Stimulated activated CD8-positive, alpha-beta memory T cell treated with anti-CD3 and anti-CD28 coated beads, Interleukin-4, amount 100 ng/mL, for 24 hours (primary cell): ENCODE measurements at regions not wholly inside any gene's neighbourhood (a gene's known extent, or its start where the extent isn't known, plus 50 kb on each side); places are given as distances from the start of the nearest gene placed in this dataset.

ENCODE experiments used
- DNase-seq: peaks from one replicate; pipeline ENCODE4 v3.0.0-alpha.2; 2020; ENCODE audit warnings: low read depth

DNA sequence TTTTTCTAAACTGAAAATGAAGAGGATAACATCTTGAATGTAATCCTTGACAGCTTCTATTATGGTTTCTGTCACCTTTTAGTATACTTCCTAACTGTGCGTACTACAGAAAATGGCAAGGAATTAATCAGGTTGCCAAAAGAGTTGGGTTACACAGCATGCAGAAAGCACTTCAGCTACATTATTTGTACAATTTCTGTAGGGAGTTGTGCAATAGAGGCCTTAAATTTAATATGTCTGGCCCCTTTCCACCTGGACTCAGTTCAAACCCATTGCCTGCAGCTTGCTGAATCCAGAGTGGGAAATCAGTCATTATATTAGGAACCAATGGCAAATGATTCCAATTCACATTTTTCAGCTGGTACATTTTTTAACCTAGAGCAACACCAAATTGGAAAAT lies 549.7 kb downstream of the CSNK1G3 start:
- DNase-seq: no peak

- no peak for DNase-seq
Measured at GRCh38 chr5:124061068-124061430, 549.1 kb downstream of the CSNK1G3 start.

DNA sequence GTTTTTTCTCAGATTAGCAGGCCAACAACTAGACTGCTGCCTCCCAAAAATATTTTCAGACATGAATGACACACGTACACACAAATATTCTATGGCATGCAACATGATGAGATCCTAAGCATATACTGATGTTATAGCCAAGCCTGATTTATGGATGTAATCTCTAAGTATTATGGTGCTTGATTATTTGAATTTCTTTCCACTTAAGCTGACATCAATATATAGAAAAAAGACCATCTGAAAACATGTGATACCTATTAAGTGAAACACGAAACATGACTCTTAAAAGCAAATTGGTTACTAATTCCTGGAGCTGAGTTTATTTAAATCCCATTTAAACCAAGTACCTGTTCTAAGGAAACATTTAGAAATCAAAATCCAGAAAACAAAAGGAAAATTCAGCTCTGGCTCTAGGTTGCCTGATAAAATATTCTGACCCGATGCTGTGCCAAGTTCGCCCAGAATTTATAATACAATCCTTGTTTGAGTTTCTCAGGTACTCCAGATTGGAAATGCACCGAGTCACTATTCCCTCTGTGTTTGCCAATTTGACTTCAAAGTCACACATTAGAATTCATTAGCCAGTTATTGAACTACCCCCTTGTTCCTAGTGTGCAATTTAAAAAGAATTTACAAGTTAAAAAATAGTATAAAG lies 548.6 kb downstream of the CSNK1G3 start:
- DNase-seq: no peak

DNA sequence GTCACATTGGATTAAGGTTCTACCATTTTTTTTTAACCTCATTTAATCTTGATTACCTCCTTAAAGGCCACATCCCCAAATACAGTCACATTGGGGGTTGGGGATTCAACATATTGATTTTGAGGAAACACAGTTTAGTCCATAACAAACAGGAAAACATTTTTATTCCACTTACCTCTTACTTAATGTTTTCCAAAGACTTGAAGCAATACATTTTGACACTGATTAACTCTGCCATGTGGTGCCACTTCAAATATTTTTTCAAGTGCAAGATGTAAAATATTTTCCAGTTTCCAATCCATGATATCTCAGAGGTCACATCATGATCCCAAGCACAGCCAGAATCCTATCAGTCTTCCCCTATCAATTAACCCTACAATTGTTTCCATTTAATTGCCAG lies 548.0 kb downstream of the CSNK1G3 start:
- no peak for DNase-seq

DNA sequence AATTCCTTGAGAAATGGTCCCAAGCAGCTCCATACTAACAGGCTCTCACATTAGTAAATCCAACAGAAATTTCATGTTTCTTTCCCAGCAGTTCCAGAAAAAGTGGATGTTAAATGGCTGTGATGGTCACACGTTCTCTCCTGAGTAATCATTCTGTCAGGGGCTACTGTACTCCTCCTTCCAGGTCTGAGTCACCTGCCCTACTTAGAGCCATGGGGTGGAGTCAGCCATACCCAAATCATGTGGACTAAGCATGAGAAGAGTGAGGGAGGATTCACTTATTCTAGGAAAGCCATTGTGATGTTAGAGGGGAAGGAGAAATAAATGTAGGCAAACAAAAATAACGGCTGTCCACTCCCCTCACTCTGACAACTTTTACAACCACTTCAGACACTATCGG lies 547.2 kb downstream of the CSNK1G3 start:
- no peak for DNase-seq

GRCh38 chr5:124057724-124058231 lies 545.8 kb downstream of the CSNK1G3 start:
- no peak for DNase-seq

- no peak for DNase-seq
Measured at GRCh38 chr5:124056991-124057723, 545.2 kb downstream of the CSNK1G3 start.

DNA sequence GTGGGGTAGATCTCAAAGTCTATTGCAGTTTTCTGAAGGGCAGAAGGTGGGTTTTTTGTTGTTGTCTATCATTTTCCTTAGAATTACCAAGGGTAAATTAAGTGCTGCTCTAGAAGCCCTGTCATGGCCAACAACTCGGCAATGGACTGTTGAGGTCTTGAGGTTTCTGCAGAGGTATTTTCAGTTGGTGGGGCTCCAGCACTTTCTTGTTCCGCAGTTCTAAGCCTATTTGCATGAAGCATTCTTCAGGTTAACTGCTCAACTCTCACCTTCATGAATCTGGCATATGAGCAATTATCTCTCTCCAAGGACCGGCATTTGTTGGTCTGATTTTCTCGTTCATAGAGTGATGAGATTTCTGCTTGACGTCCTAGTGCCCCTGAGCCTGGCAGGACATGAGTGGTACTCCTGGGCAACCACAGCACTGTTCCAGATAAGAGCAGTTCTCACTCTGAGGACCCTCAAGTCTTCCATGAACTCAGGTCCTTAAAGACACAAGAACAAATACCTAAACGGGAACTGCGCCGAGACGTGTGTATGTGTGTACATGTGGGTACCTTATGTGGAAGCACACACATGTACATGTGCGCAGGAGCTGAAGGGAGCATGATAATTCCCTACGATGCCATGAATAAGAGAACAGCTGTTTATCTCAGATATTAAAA lies 544.5 kb downstream of the CSNK1G3 start:
- DNase-seq: no peak

DNA sequence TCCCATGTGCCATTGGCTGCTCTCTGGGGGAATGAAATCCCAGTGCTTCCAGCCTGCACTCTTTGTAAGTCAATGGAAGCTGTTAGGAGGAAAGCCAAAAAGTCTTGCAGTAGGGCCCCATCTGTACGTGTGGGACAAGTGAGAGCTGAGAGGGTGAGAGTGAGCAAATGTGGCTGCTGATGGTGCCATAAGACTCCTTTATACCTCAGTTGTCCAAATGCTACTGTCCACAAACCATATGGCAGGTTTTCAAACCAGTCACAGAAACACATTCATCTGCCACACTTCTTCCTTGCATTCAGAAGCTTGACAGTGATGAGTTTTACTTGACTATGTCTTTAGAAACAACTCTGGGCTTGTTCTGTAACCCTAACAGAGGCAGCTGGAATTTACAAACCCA lies 543.8 kb downstream of the CSNK1G3 start:
- DNase-seq: no peak

- DNase-seq: no peak
Measured at GRCh38 chr5:124054564-124054963, 542.6 kb downstream of the CSNK1G3 start.

DNA sequence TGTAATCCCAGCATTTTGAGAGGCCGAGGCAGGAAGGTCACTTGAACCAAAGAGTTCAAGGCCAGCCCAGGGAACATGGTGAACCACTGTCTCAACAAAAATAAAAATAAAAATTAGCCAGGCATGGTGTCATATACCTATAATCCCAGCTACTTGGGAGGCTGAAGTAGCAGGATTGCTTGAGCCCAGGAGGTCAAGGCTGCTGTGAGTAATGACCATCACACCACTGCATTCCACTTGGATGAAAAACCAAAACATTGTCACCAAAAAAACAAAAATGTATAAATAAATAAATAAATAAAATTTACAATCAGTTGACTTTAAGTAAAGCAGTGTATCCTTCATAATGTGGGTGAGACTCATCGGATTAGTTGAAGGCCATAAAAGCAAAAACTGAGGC lies 541.4 kb downstream of the CSNK1G3 start:
- no peak for DNase-seq

- no peak for DNase-seq
Measured at GRCh38 chr5:124052201-124052600, 540.2 kb downstream of the CSNK1G3 start.

DNA sequence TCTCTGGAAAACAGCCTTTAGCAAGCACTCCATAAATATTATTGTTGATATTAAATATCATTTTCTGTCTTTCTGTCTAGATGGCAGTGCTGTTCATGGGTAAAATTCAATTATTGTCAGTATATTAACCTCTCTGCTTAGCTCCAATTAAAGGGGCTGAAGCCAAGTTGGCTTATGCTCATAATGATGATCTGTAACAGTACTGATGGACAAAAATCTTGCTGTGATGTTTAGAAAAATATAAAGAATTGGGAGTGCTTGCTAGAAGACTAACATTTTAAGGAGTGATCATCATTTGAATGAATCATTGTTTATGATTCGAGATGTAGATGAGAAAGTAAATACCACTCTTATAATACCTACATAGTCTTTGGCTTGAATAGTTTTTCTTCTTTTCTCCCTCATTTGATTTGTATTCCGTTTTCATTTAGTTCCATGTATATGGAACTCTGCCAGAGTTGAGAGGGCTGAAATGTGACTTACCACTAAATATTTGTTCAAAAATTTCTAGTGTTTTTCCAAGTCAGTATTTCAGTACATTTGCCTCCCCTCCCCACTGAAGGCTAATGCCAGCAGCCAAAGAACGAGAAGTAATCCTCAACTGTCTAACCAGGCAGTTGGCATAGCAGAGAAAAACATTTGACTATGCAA lies 538.3 kb downstream of the CSNK1G3 start:
- DNase-seq: no peak

DNA sequence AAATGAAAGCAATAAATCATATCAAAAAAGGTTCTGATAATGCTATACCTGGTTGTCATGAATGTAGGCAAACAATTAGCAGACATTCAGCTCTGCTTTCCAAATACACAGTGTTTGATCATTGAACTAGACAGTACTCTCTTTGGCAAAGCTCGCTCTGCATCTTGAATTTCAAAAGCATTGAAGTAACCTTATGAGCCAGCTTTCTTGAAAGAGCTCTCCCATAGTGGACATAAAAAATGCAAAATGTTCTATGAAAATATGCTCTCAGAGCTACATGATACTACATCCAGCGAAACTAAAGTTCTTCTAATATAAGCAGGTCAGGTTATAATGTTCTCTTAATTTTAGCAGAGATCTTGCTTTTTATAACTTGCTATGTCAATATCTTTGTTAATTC lies 533.4 kb downstream of the CSNK1G3 start:
- DNase-seq: no peak

DNA sequence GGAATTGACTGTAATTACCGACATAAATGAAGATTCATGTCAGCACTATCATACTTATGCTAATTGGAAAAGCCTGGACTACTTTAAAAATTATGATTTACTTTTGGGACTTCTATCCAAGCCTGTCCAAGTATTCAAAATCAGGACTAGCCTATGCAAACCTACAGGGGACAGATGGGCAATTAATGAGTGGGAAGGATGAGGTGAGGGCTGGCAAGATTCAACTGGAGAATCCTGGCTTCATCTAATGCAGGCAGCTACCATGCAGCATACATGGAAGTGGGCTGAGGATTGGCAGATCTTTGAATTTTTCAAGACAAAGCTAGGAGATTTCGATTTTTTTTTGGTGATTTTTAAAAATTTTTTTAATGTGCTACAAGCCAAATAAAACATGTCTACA lies 532.6 kb downstream of the CSNK1G3 start:
- no peak for DNase-seq

GRCh38 chr5:124043456-124043855 lies 531.5 kb downstream of the CSNK1G3 start:
- DNase-seq: no peak

GRCh38 chr5:124040799-124041198 lies 528.8 kb downstream of the CSNK1G3 start:
- no peak for DNase-seq

DNA sequence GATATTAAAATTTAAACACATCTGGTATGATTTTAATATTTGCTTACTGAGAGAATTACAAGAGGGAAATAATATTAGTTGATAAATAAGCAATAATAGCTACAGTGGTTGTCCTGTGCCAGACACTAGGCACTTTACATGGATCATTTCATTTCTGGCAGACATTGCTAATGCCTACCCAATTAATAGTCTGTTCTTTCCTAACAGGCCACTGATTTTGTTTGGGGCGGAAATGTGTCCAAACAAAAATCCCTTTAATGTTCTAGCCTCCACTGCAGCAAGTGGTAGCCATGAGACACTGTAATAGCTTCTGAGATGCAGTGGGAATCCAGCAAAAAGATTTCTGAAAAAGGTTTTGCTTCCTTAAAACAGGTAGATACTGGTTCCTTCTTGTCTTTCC lies 527.4 kb downstream of the CSNK1G3 start:
- DNase-seq: no peak

GRCh38 chr5:124036786-124037185 lies 524.8 kb downstream of the CSNK1G3 start:
- DNase-seq: no peak

GRCh38 chr5:124034963-124035362 lies 523.0 kb downstream of the CSNK1G3 start:
- DNase-seq: no peak

DNA sequence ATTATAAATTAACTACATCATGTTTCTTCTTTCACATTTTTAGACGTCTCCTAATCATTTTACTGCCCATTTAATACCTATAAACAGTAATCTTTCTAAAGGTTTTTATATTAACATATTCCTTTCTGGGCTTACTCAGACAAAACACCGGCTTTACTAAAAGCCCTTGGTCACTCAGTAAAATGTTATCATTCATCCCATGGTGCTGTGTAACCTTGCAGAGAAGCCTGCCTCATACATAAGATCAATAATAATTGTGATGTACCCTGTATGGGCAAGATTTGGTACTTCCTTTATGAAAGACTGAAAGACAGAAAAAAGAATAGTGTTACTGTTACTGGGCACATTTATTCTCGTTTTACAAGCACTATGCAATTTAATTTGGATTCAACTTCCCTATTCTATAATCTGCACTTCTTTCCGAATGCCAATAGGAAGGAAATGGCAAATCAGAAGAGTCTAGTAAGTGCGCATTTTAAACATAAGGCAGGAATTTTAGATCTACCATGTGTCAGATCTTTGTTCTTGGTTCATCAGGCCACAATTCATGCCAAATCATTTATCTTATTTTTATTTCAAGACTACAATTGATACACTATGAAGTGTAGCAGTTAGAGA lies 522.2 kb downstream of the CSNK1G3 start:
- DNase-seq: no peak

DNA sequence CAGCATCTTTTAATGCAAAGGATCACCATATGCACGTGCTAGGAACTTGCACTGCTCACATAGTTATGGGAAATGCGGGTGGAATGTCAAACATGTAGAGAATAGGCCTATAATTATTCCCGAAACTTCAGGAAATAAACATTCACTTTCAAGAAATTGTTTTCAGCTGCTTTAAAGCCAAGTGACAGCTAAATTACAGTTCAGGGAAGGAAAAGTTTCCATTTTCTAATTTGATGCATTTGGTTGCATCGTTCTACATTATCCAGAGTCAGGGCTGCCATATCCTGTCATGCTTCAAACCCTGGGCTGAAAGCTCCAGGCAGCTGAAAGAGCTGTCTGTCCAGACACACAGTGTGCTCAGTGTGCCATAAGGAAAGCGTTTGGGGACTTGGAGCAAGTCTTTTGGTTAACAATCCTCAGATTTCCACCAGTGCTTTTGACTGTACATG lies 518.1 kb downstream of the CSNK1G3 start:
- DNase-seq: no peak
